NCI-H2227 treated with DMSO at 0.1 percent for 48 hours (cell line): ENCODE measurements at regions not wholly inside any gene's neighbourhood (a gene's known extent, or its start where the extent isn't known, plus 50 kb on each side); places are given as distances from the start of the nearest gene placed in this dataset.

ENCODE experiments used
- DNase-seq: peaks from one replicate; lab custom pipeline; 2025; lab: John Stamatoyannopoulos, UW

- peak; percentile 48 for DNase-seq
Observed at GRCh38 chr2:59974051-59974766, 579.2 kb downstream of the BCL11A start.

DNA sequence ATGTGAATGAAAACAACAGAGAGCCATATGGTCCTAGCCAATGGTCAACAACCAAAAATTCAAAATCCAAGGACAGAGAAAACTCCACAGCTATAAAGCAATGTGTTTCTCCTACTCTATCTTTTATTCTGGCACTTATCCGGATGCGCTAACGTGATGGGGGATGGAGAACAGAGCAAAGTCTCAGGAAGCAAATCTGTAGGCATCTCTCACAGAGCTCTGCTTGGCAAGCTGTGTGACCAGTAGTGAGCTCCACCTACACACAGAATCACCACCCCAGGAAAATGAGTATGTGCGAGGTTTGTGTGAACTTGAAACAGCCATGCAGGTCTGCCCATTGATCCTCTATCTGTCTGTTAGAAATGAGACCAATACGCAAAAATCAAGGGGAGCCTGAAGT lies 584.3 kb downstream of the BCL11A start:
- no peak for DNase-seq

GRCh38 chr2:59968441-59968840 lies 585.0 kb downstream of the BCL11A start:
- DNase-seq, result no peak

GRCh38 chr2:59967691-59968090 lies 585.8 kb downstream of the BCL11A start:
- DNase-seq, result no peak

DNA sequence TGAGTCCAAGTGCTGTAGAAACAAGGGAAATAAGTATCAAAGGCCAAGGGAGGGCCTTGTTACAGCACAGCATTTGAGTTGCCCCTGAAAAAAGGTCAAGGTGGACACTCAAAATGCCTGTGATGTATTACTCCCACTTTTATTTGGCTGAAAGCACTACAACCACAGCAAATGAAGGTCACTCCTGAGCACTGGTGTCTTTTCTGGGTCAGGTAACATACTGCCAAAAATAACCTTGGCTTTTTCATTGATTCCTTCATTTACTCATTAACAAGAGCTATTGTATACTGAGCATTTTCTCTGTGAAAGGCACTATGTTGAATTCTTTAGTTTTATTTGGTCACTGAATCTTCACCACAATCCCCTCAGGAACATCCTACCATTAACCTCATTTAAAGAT lies 590.3 kb downstream of the BCL11A start:
- no peak for DNase-seq

- no peak for DNase-seq
Observed at GRCh38 chr2:59961746-59962145, 591.7 kb downstream of the BCL11A start.

- no peak for DNase-seq
Observed at GRCh38 chr2:59959944-59960343, 593.5 kb downstream of the BCL11A start.

- DNase-seq, result no peak
Observed at GRCh38 chr2:59957504-59957903, 596.0 kb downstream of the BCL11A start.

GRCh38 chr2:59956981-59957380 lies 596.5 kb downstream of the BCL11A start:
- no peak for DNase-seq

- no peak for DNase-seq
Observed at GRCh38 chr2:59947917-59948541, 605.4 kb downstream of the BCL11A start.

DNA sequence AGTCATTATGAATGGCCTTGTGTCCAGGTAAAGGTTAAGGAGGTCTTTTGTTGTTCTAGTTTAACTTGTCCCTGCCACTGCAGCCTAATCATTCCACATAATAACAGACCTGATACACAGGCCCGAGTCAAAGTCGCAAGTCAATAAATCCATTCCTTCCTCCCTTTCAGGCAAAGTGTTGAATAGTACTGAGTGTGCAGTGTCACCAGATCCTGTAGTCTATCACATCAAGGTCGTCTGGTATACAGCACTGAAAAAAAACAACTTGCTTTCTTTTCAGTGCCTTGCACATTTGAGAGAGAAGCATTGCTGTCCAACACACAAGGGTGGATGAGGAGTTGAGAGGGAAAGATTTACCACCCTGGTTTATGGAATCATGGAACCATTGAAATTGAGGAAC lies 606.2 kb downstream of the BCL11A start:
- no peak for DNase-seq

DNA sequence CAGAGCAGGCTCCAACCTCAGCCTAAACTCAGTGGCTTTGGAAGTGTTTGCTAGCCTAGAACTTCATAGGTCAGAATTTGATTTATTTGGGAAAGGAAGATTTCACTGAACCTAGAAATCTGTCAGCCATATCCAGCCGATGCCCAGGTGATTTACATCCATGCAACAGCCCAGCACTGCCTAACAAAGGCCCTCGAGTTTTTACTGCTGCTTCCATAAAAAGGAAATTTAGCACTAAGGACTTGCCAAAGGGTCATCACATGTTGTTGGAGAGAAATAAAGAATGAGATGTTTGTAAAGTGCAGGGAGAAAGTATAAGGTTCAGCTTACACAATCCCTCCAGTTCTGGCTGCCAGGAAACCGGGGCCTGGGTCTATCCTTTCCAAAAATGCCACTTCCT lies 614.2 kb downstream of the BCL11A start:
- no peak for DNase-seq

DNA sequence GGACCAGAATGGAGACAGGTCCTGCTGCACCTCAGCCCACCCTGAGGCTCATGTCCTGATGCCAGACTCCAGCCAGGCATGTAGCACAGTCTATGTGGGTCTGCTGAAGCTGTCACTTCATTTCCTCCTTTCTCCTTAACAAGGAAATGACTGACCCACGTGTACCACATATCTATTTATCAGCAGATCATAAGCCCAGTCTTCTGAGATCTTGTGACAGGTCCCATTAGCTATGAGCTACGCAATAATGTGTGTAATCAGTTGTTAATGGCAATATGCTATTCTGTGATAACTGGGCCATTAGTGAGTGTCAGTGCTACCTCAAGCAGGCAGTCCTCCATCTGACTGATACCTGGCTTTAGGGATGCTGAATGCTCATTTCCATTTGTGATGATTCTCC lies 615.3 kb downstream of the BCL11A start:
- DNase-seq, result no peak

DNA sequence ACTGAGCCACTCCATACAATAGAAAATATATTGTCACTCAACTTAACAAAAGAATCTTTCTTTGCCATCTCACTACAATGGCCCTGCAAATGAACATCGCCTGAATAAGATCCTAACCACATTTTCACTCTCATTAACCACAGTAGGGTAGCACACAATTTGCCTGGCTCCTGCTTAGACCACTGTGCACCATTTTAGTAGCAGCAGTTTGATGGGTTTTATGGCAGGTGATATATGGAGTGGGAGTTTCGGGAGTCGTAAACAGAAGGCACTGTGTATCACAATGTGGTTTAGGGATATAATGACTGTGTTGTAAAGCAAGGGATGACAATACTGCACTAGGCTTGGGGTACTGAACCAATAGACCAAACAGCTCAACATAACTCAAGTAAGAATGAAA lies 617.4 kb downstream of the BCL11A start:
- DNase-seq, result no peak

- no peak for DNase-seq
Observed at GRCh38 chr2:59935005-59935404, 618.4 kb downstream of the BCL11A start.

GRCh38 chr2:59933948-59934347 lies 619.5 kb downstream of the BCL11A start:
- no peak for DNase-seq

DNA sequence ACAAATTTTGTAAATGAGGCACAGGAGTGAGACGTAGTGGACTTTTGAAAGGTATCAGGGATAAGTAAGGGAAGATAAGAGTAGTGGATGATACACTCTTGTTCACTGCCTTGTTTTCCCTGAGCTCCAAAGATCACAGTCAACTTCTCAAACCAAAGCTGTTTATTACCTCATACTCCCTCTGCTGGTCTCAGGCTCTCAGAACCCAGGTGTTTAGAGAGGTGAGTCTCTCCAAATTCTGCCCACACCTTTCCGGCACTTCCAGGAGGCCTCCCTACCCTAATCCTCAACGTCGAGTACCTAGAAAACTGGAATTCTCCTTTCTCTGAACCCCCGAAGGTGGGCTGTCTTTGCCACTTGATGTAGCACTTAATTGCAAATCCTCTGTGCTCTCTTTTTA lies 621.1 kb downstream of the BCL11A start:
- DNase-seq, result no peak

DNA sequence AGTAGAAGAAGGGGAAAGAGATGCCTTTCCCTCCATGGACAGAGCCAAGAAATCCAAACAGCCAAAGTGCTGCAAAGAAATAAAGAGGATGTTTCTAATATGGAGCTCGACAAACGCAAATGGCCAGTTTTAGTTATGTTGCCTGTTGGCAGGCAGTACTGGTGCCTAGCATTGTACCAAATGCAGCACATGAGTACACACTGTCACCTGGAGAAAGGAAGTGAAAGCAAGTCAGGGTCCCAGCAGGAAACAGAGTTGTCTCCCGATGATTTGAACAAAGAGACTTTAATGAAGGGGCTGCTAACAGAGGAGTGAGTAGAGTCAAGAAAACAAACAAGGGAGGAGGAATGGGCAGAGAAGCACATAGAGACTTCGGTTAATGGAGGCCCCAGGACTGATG lies 623.0 kb downstream of the BCL11A start:
- DNase-seq, result no peak

DNA sequence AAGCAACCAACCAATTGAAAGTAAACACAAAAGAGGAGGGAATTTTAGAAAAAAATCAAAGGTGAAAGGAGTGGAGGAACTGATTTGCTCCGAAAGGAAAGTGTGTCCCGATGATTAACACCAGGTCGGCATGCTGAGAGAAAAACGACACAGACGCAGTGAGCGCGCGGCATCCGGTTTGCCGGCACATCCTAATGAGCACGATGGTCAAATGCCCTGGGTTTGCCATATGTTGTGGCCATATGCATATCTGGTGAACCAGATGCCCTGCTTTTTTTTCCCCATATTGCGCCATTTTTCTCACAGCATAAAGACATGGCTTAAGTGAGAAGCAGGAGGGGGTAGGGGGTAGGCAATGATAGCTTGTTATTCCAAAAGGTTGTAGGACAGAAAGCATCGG lies 626.7 kb downstream of the BCL11A start:
- no peak for DNase-seq

GRCh38 chr2:59925321-59925720 lies 628.1 kb downstream of the BCL11A start:
- no peak for DNase-seq

DNA sequence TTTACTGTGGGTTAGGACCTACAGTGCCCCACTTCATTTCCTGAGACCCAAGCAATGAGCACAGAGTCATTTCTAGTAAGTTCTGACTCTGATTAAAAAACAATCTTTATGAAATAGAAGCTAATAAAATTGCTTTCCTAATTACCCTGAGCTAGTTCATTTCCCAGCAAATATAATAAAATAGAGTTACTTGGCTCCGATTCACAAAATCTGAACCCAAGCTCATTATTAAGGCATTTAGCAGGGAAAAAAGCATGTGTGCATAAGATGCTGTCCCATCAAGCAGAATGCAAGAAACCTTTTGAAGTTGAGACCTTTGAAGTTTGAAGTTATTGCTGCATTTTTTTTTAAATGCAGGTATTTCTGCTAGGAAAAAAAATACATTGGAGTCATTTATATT lies 629.1 kb downstream of the BCL11A start:
- DNase-seq, result no peak

DNA sequence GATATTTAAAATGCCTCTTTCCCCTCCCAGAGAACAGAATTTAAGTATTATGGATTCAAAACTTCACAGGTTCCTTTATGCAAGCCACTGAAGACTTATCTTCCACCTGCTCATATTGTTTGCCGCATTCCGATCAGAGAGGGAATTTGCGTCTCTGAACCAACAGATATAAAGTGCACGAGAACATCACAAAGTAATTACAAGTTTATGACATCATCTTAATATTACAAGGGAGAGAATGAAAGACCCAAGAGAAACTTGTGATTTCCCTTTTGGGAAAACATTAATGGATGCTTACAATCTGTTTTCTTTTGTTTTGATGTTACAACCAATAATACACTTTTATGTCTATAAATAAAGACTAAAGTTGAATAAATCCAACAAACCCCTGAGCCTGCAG lies 631.0 kb downstream of the BCL11A start:
- DNase-seq, result no peak

DNA sequence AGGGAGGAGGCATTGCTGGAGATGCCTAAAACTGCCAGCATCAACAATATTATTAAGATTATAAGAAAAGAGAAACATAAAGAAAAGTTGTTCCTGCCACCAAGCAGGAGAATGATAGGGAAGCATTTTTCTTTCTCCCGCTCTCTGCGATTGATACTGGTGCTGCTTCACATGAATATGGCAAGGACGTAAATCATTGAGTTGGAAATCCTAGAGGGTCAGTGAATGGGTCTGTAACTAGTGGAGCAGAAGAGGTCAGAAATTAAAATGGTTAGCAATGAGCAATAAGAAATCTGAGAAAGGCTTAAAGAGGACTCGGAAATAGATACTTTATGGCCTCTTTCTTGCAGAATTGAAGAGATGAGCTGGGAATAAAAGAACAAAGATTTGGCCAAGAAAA lies 631.7 kb downstream of the BCL11A start:
- no peak for DNase-seq

- DNase-seq, result no peak
Observed at GRCh38 chr2:59920961-59921360, 632.5 kb downstream of the BCL11A start.
